ENCODE measurements at regions not wholly inside any gene's neighbourhood (a gene's known extent, or its start where the extent isn't known, plus 50 kb on each side); places are given as distances from the start of the nearest gene placed in this dataset.
"Not testable (repeated sequence)": the region's sequence is repeated elsewhere in the genome, so short reads cannot be mapped to it uniquely, and the experiment has no call there.

DNA sequence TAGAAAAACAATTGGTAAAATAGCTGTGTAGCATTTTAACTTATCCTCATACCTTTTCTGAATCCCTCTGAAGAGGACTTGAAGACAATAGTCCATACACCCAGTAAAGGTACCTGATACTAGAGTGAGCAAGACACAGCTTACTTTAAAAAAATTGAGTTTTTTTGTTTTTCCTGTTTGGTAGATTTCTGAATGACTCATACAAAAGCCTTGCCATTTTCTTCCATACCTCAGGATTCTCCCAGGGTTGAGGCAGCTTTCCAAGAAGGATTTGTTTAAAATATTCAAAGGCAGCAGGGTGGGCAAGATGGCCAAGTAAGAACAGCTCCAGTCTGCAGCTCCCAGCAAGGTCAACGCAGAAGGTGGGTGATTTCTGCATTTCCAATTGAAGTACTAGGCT, 551.0 kb upstream of the LRATD1 start:
- Histone ChIP-seq H3K9me3 (no peaks in the 10 kb centered on the region), H3K4me3 (no peak overlapping the region), H3K27ac (no peak overlapping the region), H3K36me3 (no peaks in the 10 kb centered on the region), H3K27me3 (no peaks in the 10 kb centered on the region), H3K4me1 (no peaks in the 10 kb centered on the region)
- DNase-seq (ENCODE audit: low spot score in 2 of 2), result no peak
- 100% methylated on average over 1 of the region's 1 CpG for WGBS
- TF ChIP-seq, protein P1, sequence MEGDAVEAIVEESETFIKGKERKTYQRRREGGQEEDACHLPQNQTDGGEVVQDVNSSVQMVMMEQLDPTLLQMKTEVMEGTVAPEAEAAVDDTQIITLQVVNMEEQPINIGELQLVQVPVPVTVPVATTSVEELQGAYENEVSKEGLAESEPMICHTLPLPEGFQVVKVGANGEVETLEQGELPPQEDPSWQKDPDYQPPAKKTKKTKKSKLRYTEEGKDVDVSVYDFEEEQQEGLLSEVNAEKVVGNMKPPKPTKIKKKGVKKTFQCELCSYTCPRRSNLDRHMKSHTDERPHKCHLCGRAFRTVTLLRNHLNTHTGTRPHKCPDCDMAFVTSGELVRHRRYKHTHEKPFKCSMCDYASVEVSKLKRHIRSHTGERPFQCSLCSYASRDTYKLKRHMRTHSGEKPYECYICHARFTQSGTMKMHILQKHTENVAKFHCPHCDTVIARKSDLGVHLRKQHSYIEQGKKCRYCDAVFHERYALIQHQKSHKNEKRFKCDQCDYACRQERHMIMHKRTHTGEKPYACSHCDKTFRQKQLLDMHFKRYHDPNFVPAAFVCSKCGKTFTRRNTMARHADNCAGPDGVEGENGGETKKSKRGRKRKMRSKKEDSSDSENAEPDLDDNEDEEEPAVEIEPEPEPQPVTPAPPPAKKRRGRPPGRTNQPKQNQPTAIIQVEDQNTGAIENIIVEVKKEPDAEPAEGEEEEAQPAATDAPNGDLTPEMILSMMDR (IDR thresholded peaks at IDR 0.05), result no peak
- TF ChIP-seq POLR2A (IDR thresholded peaks at IDR 0.05) (no peak), EP300 (IDR thresholded peaks at IDR 0.05) (no peak), POLR2AphosphoS5 (IDR thresholded peaks at IDR 0.05) (no peak)

- Histone ChIP-seq H3K4me1 (no peaks in the 10 kb centered on the region), H3K9me3 (no peaks in the 10 kb centered on the region), H3K27me3 (no peaks in the 10 kb centered on the region), H3K27ac (no peak overlapping the region), H3K4me3 (no peak overlapping the region), H3K36me3 (no peaks in the 10 kb centered on the region)
- TF ChIP-seq POLR2A (IDR thresholded peaks at IDR 0.05) (no peak), EP300 (IDR thresholded peaks at IDR 0.05) (no peak), POLR2AphosphoS5 (IDR thresholded peaks at IDR 0.05) (no peak)
- TF ChIP-seq, protein P1 (IDR thresholded peaks at IDR 0.05), result no peak
- WGBS, result 100% methylated on average over 4 of the region's 5 CpGs
- no peak for DNase-seq (ENCODE audit: low spot score in 2 of 2)
Measured at GRCh38 chr2:14082640-14083039, 549.9 kb upstream of the LRATD1 start.

GRCh38 chr2:14094592-14094991, 537.9 kb upstream of the LRATD1 start:
- no peak for DNase-seq (ENCODE audit: low spot score in 2 of 2)
- Histone ChIP-seq H3K27me3 (no peaks in the 10 kb centered on the region), H3K4me1 (no peaks in the 10 kb centered on the region), H3K4me3 (no peak overlapping the region), H3K36me3 (no peaks in the 10 kb centered on the region), H3K27ac (no peak overlapping the region), H3K9me3 (no peaks in the 10 kb centered on the region)
- TF ChIP-seq, protein P1 (IDR thresholded peaks at IDR 0.05), result no peak
- no peak for TF ChIP-seq EP300 (IDR thresholded peaks at IDR 0.05)
- no peak for TF ChIP-seq POLR2AphosphoS5 (IDR thresholded peaks at IDR 0.05)
- TF ChIP-seq POLR2A (IDR thresholded peaks at IDR 0.05), result no peak
- WGBS, result 88% methylated on average over 1 of the region's 1 CpG

GRCh38 chr2:14099101-14099500, 533.4 kb upstream of the LRATD1 start:
- H3K4me1 ChIP-seq; H3K27ac ChIP-seq; DNase-seq (ENCODE audit: low spot score in 2 of 2); H3K36me3 ChIP-seq; H3K27me3 ChIP-seq; H3K9me3 ChIP-seq; H3K4me3 ChIP-seq: not testable (repeated sequence)
- 97% methylated on average over 9 of the region's 9 CpGs for WGBS

DNA sequence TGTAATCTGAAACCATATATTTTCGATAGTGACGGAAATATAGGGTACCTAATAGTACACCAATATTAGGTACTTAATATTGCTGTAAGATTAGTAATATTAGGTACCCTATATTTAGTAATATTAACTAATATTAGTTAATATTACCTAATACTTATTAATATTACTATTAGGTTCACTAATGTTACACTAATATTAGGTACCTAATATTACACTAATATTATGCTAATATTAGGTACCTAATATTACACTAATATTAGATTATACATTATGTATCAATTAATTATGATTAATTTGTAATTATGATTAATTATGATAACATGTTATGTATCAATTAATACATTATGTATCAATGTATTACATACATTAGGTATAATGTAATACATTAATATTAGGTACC, 518.2 kb upstream of the LRATD1 start:
- Histone ChIP-seq H3K4me1 (no peaks in the 10 kb centered on the region), H3K9me3 (peaks cover 3% of the 10 kb centered on the region), H3K36me3 (no peaks in the 10 kb centered on the region), H3K27me3 (no peaks in the 10 kb centered on the region), H3K4me3 (no peak overlapping the region), H3K27ac (no peak overlapping the region)
- TF ChIP-seq POLR2A (IDR thresholded peaks at IDR 0.05) (no peak), EP300 (IDR thresholded peaks at IDR 0.05) (no peak), POLR2AphosphoS5 (IDR thresholded peaks at IDR 0.05) (no peak)
- TF ChIP-seq, protein P1 (IDR thresholded peaks at IDR 0.05), result no peak
- DNase-seq (ENCODE audit: low spot score in 2 of 2), result no peak
- 94% methylated on average over 2 of the region's 2 CpGs for WGBS

GRCh38 chr2:14120376-14120775, 512.1 kb upstream of the LRATD1 start:
- TF ChIP-seq POLR2AphosphoS5 (IDR thresholded peaks at IDR 0.05), result no peak
- TF ChIP-seq EP300 (IDR thresholded peaks at IDR 0.05), result no peak
- TF ChIP-seq, protein P1 (IDR thresholded peaks at IDR 0.05), result no peak
- TF ChIP-seq POLR2A (IDR thresholded peaks at IDR 0.05), result no peak
- no peak for DNase-seq (ENCODE audit: low spot score in 2 of 2)
- no peak overlapping the region for H3K27ac ChIP-seq
- H3K4me1 ChIP-seq, result no peaks in the 10 kb centered on the region
- no peaks in the 10 kb centered on the region for H3K27me3 ChIP-seq
- no peaks in the 10 kb centered on the region for H3K36me3 ChIP-seq
- WGBS, result 74% methylated on average over 3 of the region's 3 CpGs
- H3K9me3 ChIP-seq, result peaks cover 3% of the 10 kb centered on the region
- no peak overlapping the region for H3K4me3 ChIP-seq

Measured in suprapubic skin (tissue), 4 donors.